Activated CD4-positive, CD25-positive, alpha-beta regulatory T cell treated with anti-CD3 and anti-CD28 coated beads, Interleukin-2, amount 50 U/mL, for 72 hours (primary cell): ENCODE measurements at regions not wholly inside any gene's neighbourhood (a gene's known extent, or its start where the extent isn't known, plus 50 kb on each side); places are given as distances from the start of the nearest gene placed in this dataset.

Experiments used
- DNase-seq: peaks from one replicate; pipeline ENCODE4 v3.0.0; 2021

DNA sequence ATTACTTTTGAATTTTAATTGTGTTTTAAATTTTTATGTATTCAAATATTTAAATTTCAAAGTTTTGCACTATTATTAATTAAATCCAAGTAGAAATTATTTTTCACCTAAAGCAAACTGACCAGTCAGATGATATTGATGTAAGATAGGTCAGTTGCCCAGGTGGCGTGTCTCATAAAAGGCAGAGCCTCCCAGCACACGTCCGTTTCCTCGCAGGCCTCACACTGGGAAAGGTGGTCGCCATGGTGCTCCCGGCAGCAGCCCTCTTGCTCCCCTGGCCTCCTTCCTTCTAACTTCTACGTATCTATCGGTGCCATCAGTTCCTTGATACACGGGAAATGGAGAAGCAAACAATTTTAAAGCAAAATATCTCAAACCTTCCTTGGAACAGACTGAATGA is 516.8 kb downstream of the GALR1 start:
- no peak for DNase-seq

DNA sequence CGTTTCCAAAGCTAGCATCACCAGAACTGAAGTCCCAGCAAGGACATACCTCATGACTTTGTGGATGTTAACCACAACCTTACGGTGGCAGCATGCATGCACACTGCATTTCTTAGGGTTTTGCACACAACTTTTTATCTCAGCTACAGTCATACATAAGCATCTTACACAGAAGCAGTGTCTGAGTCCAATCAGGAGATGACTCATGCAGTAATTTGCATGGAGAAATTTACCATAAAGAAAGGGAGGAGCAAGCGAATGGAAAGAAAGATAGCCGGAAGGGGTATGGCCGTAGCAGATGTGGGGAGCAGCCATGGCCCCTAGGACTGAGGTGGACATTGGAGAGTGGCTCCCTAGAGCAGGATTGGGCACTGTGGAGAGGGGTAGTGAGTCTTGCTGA is 522.5 kb downstream of the GALR1 start:
- no peak for DNase-seq

DNA sequence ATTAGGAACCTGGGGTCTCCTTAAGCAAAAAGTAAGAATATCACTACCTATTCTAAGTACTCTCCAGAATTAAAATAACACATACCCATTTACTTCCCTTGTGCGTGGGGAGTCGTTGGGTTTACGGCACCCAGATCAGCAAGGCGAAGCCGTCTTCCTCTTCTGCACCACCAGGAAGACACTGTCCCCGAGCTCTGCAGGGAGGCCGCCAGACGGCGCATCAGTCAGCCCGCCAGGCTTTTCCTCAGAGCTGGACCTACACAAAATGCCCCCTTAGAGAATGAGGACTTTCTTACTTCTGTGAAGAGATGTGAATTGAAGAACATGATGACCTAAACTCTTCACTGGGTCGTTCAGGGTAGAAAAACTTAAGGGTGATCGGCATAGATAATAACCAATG is 526.5 kb downstream of the GALR1 start:
- no peak for DNase-seq

DNA sequence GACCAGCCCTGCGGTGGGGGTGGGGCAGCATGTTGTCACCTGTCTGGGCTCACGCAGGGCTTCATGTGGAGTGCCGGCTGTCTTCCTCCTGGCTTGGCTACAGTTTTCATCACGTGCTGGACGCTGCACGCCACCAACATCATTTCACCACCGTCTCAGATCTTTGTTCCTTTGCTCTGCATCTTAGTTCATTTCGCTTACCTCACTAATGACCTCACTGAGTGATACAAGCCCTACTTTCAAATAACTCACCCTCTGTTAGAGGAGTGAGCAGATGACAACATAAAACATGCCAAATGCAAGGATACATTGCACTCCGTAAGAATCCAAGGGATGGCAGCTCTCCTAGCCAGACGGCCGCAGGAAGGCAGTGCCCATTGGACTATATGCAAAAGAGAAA is 527.5 kb downstream of the GALR1 start:
- DNase-seq, result no peak

DNA sequence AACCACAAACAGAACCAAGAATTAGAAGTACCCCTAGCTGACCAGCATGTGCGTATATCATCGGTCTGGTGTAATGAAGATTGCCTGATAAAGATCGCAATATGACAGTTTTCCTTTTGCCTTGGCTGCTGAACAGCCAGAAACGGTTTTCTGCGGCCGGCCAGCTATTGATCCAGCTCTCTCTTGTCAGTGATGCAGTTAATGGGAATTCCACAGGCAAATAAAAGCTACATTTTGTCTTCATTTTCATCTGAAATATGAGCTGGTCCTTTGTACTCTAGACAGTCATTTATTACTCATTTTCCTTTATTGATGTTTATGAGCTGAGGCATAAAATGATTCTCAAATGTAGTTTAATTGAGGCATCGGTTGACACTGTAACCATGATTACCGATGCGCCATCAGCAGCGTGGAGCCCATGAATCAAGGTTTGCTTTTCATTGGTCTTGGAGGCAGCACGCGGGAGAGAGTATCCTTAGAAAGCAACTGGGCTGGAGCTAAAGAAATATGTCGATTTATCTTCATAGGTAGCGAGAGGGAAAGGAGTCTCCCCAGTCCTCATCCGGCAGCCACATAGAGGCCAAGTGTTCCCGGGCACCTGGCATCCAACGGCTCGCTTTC is 535.2 kb downstream of the GALR1 start:
- DNase-seq, result no peak

DNA sequence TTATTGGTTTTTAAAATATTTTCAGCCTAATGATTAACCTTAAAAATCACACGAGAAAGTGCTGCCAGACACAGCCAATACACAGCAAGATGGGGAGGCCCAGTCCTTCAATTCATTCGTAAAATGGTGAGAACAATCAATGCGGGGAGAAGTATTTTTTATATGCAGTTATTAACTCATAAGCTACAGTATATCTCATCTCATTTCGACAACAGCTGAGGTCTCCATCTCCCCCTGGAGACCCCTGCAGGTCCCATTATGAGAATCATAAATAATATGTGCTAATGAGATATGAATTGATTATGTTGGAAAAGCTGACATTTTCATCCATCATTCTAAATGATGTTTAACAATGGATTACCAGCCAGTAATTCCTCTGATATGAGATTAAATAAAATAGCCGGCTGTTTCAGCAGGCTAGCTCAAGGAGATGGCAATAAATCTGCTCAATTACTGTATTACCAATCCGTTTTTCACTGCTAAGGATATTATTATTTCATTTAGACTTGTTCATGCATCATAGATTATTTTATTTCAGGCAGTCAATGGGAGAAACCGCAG is 535.8 kb downstream of the GALR1 start:
- DNase-seq, result no peak

DNA sequence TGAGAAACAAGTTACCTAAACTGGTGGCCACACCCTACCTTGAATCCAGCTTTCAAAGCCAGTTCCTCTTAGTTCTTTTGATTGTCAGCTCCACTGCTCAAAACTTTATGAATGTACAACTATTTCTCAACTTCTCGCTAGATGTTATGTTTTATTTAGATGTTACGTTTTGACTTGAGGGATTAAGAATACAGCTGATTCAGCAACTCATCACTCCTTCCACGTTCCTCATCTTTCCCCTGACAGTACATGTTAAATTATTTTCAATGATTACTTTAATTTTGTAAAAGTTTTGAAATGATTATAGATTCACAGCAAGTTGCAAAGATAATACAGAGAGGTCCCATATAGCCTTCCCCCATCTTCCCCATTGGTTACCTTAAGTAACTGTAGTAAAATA is 553.4 kb downstream of the GALR1 start:
- DNase-seq, result no peak

DNA sequence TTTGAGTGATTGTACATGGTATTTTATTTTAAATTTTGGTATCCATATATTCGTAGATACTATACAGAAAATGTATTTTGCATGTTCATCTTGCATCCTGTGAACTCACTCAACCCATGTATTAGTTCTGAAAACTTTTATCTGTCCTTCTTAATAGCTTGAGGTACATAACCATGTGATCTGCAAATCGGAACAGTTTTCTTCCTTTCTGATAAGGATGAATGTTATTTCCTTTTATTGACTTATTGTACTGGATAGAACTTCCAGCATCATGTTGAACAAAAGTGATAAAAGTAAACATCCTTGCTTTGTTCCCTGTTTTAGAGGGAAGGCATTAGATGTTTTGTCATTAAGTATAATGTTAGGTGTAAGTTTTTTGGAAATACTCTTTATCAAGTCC is 554.7 kb downstream of the GALR1 start:
- no peak for DNase-seq

DNA sequence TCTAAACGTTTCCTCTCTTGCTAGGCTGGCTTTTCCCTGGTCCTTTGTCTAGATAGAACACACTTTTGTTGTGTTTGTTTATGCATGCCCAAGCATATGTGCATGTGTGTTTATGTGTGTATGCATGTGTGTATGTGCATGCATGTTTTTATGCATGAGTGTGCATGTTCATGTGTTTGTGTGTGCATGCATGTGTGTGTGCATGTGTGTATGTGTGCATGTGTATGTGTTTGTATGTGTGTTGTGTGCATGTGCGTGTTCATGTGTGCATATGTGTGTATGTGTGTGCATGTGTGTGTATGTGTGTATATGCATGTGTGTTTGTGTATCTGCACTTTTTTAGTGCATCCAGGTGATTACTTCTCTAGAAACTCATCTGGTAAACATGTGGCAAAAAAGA is 558.0 kb downstream of the GALR1 start:
- no peak for DNase-seq

DNA sequence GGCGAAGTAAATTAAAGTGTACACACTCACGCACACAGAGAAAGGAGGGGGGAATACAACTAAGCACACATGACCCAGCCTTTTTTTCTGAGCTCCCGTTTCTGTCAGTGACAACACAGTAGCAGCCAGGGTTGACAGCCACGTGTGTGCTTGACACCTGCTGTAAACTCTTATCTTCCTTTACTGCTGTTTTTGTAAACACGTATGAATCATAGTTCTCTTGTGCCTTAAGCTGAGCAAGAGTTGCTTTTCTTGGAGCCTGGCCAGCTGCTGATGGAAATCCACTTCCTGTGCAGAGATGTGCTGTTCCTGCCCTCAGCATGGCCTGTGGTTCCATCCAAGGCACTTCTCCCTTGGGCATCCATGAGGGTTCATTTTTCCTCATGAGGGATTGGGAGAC is 561.9 kb downstream of the GALR1 start:
- DNase-seq, result no peak

DNA sequence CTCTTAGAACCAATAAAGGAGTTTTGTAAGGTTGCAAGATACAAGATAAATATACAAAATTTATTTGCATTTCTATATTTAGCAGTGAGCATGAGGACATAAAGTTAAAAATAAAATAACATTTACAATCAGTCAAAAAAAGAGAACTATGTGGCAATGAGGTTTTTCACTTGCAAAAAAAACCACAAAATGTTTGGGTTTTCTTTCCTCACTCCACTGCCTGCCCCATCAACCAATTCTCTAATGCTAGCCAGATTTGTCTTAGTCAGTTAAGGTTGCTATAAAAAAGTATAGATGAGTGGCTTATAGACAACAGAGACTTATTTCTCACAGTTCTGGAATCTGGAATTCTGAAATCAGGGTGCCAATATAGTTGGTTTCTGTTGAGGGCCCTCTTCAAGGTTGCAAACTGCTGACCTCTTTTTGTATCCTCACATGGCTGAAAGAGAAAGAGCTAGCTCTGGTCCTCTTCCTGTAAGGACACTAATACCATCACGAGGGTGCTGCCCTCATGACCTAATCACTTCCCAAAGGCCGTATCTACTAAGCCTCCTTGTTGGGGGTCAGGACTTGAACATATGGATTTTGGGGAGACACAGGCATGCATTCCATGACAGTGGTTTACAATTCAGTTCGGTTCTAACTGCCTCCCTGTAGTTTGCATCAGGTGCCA is 566.2 kb downstream of the GALR1 start:
- no peak for DNase-seq

DNA sequence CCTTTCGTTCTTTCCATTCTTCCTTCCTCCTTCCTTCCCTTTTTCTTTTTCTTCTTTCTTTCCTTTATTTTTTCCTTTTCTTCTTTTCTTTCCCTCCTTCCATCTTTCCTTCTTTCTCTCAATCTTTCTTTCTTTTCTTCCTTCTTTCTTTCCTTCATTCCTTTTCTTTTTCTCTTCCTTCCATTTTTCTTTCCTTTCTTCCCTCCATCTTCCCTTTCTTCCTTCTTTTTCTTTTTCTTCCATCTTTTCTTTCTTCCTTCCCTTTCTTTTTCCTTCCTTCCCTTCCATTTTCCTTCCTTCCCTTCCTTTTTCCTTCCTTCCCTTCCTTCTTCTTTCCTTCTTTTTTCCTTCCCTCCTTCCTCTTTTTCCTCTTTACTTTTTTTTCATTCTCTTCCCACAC is 568.7 kb downstream of the GALR1 start:
- DNase-seq, result no peak

DNA sequence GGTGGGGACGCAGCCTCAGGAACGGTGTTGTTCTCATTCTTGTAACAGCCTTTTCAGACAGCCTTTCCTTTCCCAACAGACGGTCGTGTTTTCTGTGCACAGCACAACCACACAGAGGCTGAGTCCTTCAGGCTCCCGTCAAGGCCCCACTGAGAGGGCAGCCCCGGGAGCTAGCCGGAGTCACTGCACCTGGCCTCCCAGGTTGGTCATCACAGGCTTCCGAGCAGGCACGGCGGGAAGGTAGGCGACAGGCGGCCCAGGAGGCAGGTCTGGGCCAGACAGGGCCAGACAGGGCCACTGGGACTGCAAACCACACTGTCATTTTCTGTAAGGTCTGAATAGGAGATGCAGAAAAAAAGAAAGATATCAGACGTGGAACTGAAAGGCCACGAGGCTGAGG is 570.8 kb downstream of the GALR1 start:
- no peak for DNase-seq

DNA sequence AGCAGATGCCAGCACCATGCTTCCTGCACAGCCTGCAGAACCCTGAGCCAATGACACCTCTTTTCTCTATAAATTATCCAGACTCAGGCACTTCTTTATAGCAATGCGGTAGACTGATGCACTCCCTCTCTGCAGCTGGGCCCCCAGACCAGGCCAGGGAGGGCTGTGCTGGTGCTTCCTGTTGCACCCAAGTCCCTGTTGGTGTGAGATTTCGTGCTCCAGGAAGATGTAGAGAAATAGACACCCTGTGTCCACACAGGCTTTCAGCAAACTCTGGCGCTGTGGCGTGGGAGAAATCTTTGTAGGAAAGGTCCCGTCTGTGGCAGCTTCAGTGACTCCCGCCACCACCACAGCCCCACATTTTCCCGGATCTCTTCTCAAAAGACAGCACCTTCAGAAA is 572.2 kb downstream of the GALR1 start:
- no peak for DNase-seq

DNA sequence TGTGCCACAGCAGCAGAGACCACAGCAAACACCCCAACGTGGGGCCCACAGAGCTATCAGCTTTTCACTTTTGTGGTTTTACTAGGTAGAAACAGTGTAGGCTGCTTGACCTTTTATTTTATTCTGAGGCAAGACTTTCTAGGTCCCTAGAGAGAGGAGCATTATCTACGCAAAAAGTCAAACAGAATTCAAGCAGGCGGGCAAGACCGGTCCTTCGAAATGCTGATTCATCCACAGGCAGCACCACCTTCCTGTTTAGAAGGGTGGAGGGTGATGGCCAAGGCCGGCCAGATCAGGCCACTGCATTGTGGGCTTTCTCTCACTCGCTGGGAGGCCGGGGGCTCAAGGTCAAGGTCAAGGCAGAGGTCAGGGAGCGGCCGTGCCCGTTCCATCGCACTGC is 573.0 kb downstream of the GALR1 start:
- no peak for DNase-seq

DNA sequence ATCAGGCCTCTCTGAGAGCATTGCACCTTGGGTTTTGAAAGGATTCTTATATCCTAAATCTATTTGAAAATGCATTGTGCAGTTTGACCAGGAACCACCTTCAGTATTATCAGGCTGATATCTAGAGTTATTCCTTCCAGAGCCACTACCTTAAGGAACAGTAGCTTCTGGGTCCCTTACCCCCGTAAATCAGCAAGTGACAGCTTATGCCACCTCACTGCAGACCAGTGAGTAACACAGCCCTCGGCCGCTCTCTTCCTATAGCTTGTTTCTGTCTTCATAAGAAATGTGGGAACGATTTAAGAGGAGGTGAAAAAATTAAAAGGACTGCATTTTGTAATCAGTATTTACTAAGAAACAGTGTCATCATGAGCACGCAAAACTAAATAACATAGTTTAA is 584.2 kb downstream of the GALR1 start:
- DNase-seq, result no peak

DNA sequence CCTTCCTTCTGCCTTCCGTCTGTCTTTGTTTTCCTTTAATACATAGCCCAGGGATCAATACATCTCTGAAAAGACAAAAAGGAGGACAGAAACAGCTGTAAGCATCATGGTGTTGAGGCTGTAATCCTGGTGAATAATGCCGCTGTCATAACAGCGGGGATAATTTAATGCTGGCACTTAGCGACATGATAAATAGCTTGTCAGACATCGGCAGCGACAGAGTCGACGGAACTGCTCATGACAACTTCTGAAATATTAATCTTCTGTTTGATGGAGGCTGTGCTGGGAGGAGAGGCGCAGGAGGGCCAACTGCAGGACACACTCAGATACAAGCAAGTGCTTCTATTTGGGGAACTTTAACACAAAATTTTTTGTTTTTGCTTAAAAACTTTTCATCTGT is 602.2 kb downstream of the GALR1 start:
- DNase-seq, result no peak

DNA sequence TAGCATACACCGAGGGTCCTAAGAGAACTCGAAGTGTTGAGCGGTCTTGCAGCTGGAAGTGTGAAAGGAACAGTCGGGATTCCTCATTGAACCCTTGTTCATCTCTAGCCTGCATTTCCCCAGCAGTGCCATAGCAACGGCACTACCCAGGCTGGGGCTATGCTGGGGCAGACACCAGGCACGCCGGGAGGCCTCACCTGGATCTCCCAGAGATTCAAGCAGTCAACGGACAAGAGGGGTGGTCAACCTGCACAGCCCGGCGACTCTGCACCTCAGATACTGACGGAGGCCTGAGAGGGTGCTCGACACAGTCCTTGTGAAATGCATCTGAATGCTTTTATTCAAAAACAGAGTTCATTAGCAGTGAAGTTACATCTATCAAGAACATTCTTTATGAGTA is 604.2 kb downstream of the GALR1 start:
- no peak for DNase-seq

DNA sequence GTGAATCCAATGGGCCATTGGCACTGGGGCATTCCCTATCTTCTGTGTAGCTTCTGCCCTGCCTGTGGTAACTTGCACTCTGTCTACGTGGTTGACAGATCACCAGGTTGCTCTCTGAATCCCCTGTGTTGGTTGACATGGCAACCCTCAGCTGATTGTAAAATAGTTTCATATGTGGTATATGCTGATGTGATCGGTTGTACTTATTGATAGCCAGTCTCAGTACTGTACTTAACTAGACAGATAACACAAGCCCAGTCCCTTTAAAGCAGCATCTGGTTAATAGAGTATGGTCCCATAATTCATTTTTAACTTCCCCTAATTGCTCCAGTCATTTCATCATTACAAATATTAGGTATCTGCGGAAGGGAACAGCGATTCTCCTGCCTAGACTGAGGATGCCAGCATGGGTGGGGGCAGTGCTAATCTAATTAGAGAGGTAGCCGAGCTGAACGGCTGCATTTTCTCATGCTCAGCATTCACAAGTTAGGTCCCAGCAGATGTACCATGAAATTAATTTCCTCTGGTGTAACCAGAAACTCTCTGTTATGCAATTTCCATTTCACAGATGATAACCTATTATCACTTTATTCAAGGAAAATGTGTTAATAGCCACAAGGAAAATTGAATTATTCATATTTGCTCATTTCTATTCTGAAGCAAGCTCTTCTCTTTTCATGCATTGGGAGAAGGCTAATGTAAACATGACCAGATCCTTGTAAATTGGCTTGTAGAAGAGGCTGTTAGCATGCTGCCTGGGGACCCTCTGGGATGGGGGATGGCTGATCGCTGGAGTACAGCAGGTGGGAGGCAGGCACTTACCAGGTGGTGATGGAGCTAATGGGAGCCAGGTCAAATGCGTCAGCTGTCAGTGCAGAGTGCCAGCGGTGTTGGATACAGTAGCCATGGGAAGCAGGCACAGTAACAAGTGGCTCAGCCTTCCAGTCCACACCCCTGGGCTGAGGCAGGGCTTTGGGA is 608.3 kb downstream of the GALR1 start:
- DNase-seq, result no peak

DNA sequence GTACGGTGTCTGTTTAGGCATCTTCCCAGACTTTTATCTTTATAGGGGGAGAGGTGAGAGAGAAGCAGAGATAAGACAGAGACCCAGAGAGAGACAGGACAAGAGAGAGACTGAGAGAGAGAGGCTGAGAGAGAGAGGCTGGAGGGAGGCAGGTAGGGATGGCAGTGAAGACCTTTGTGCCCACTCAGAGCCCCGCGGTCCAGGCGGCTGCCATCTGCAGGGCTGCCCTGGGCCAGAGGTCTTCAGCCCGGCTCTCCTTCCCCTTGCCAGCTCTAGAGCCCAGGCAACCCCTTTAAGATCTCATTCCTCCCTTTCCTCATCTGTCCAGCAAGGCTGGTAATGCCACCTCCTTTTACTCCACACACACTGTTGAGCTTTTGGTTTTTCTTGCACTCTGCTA is 610.0 kb downstream of the GALR1 start:
- DNase-seq, result no peak

DNA sequence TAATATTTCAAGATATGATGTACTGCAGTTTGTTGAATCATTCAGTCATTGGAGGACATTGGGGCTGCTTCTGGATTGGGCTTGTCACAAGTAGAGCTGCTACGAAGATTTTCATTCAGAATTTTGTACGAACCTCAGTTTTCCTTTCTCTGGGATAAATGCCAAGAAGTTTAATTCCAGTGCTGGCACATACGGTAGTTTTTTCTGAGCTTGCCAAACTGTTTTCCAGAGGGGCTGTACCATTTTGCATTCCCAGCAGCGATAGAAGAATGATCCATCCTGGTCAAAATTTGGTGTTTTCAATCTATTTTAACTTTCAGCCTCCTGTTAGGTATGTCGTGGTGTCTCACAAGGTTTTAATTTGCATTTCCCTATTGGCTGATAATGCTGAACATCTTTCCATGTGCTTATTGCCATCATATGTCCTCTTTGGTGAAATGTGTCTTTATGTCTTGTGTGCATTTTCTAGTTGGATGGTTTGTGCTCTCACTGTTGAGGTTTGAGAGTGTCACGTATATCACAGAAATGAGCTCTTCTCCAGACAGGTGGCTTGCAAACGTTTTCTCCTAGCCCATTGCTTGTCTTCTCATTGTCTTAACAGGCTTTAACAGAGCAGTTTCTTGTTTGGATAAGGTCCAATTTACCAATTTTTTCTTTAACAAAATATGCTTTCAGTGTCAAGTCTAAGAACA is 612.6 kb downstream of the GALR1 start:
- DNase-seq, result no peak

DNA sequence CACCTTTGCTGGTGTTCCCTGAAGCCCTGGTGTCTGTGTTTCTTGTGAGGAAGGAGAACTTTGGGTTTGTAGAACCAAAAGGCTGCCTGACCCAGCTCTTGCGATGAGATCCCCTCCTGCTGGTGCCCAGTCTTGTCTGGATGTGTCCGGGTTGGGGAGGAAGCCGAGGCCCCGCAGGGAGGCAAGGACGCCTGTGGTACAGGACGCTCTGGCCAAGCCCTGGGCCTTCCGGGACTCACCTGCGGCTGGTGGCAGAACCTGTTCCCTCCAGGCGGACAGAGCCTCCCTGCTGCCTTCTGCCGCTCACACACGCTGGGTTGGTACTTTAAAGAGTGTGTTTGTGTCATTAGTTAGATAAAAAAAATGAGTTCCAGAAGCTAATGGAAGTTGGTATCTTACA is 616.2 kb downstream of the GALR1 start:
- no peak for DNase-seq

DNA sequence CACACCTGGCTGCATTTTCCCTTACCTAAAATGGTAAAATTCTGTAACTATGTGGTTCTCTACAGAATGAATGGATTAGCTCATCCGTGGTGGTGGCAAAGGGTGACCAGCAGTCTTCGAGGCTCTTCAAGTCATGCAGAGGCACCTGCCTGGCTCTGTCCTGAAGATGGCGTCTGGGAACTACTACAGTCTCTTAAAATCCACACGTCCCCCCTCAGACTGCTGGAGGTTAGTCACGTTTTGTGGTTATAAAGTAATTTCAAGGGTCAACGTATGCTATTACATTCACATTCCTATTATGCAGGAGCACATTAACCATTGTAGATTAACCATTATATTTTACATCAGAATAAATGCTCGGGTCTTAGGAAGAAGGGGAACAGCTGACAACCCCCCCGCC is 616.7 kb downstream of the GALR1 start:
- DNase-seq, result no peak
